Naive B cell (primary cell): ENCODE measurements at regions not wholly inside any gene's neighbourhood (a gene's known extent, or its start where the extent isn't known, plus 50 kb on each side); places are given as distances from the start of the nearest gene placed in this dataset.
A peak's percentile ranks its signal among the peaks of the same experiment; 100 is the strongest.

Experiments used
- ATAC-seq, 2 donors: fragments of 150-1000 bp; cut with Tn5 transposase; 2 replicates each; pipeline ENCODE4 v1.10.0; 2021; ENCODE audit warnings: low read depth in 2 of 2, mild to moderate bottlenecking in 2 of 2, moderate library complexity in 2 of 2
- DNase-seq: peaks from one replicate; pipeline ENCODE4 v3.0.0; 2022
- H3K27ac Mint-ChIP-seq, 6 donors: one replicate each; pipeline ENCODE4 v1.8.0; 2020 to 2022; ENCODE audit warnings: mild to moderate bottlenecking in 6 of 6, mixed read lengths in 6 of 6, moderate library complexity in 5 of 6, inconsistent platforms in 2 of 6
- H3K27me3 Mint-ChIP-seq, 3 donors: one replicate each; pipeline ENCODE4 v1.8.0; 2021 to 2022; ENCODE audit warnings: mixed read lengths in 3 of 3, mild to moderate bottlenecking in 1 of 3
- H3K36me3 Mint-ChIP-seq, 2 donors: one replicate each; pipeline ENCODE4 v1.8.0; 2020 to 2022; ENCODE audit warnings: mixed read lengths in 2 of 2, inconsistent platforms in 1 of 2, mild to moderate bottlenecking in 1 of 2
- H3K4me1 Mint-ChIP-seq, 3 donors: one replicate each; pipeline ENCODE4 v1.8.0; 2020 to 2022; ENCODE audit warnings: mixed read lengths in 3 of 3, inconsistent platforms in 1 of 3, mild to moderate bottlenecking in 1 of 3, moderate library complexity in 1 of 3
- H3K4me3 Mint-ChIP-seq, 8 donors: one replicate each; pipeline ENCODE4 v1.8.0; 2020 to 2022; ENCODE audit warnings: mild to moderate bottlenecking in 8 of 8, mixed read lengths in 8 of 8, moderate library complexity in 8 of 8, inconsistent platforms in 2 of 8
- H3K9me3 Mint-ChIP-seq, 7 donors: one replicate each; pipeline ENCODE4 v1.8.0; 2020 to 2022; ENCODE audit warnings: mixed read lengths in 7 of 7, mild to moderate bottlenecking in 5 of 7, inconsistent platforms in 2 of 7, moderate library complexity in 1 of 7

DNA sequence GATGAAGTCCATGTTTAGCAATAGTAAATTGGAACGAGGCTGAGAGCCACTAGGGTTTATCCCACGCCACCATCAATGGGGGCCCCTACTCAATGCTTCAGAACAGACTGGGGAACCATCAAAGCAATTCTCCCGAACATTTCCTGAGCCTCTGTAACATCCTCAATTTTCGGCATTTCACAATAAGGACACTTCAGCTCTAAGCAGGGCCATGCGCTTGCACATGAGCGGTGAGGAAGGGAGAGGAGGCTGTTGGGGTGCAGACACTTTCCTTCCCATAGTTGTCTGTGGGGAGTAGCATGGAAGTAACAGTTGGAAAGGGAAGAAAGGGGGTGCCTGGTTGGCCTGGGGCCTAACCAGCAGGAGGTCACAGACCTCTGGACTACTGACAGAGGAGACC is 129.9 kb upstream of the PRMT8 start:
- Mint-ChIP-seq H3K27ac (no peak overlapping the region), H3K4me1 (peaks cover 3 to 15% (median 12%) of the 10 kb centered on the region in 3 donors), H3K9me3 (peaks cover 0 to 5% (median 3%) of the 10 kb centered on the region in 7 donors), H3K36me3 (peaks cover 0 to 5% of the 10 kb centered on the region in 2 donors), H3K27me3 (peaks cover 31 to 54% (median 43%) of the 10 kb centered on the region in 3 donors), H3K4me3 (no peak overlapping the region)
- no peak for DNase-seq
- no peak for ATAC-seq

DNA sequence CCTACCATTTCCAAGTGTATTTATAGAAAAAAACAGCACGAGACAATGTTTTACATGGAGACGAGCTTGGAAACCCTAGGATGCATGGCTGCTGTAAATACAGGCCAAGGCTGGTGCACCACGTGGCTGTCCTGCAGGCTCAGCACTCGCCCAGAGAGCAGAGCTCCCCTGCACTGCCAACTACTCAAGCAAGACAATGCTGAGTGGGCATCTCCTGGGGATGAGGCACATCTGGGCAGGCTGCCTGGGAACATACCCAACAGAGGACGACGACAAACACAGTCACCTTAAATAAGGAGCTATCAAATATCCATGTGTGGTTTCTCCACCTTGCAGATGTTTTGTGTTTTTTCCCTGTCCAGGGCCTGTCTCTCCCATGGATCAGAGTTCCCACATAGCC is 128.3 kb upstream of the PRMT8 start:
- Mint-ChIP-seq H3K9me3 (peaks cover 0 to 5% (median 3%) of the 10 kb centered on the region in 7 donors), H3K27me3 (peaks cover 24 to 47% (median 43%) of the 10 kb centered on the region in 3 donors), H3K4me3 (no peak overlapping the region), H3K27ac (no peak overlapping the region), H3K36me3 (peaks cover 0 to 5% of the 10 kb centered on the region in 2 donors), H3K4me1 (peaks cover 3 to 18% (median 12%) of the 10 kb centered on the region in 3 donors)
- DNase-seq: no peak
- no peak for ATAC-seq

- H3K4me3 Mint-ChIP-seq: peak overlapping the region in 2 of 8 donors; percentile 1 to 46
- DNase-seq: peak; percentile 7
- H3K4me1 Mint-ChIP-seq: peaks cover 3 to 18% (median 12%) of the 10 kb centered on the region in 3 donors
- ATAC-seq: peak; percentile 85 to 86
- peaks cover 0 to 5% (median 3%) of the 10 kb centered on the region in 7 donors for H3K9me3 Mint-ChIP-seq
- peaks cover 24 to 47% (median 41%) of the 10 kb centered on the region in 3 donors for H3K27me3 Mint-ChIP-seq
- peaks cover 0 to 5% of the 10 kb centered on the region in 2 donors for H3K36me3 Mint-ChIP-seq
- H3K27ac Mint-ChIP-seq: peak overlapping the region in 2 of 6 donors; percentile 31 to 80
Observed at GRCh38 chr12:3363608-3364007, 127.4 kb upstream of the PRMT8 start.

- peak overlapping the region in 1 of 8 donors; percentile 70 for H3K4me3 Mint-ChIP-seq
- H3K9me3 Mint-ChIP-seq: peaks cover 0 to 5% (median 3%) of the 10 kb centered on the region in 7 donors
- ATAC-seq (no peak), DNase-seq (no peak)
- peaks cover 0 to 5% of the 10 kb centered on the region in 2 donors for H3K36me3 Mint-ChIP-seq
- H3K27ac Mint-ChIP-seq: peak overlapping the region in 1 of 6 donors; percentile 50
- H3K4me1 Mint-ChIP-seq: peaks cover 3 to 18% (median 12%) of the 10 kb centered on the region in 3 donors
- H3K27me3 Mint-ChIP-seq: peaks cover 20 to 42% (median 35%) of the 10 kb centered on the region in 3 donors
Observed at GRCh38 chr12:3364226-3364625, 126.8 kb upstream of the PRMT8 start.

DNA sequence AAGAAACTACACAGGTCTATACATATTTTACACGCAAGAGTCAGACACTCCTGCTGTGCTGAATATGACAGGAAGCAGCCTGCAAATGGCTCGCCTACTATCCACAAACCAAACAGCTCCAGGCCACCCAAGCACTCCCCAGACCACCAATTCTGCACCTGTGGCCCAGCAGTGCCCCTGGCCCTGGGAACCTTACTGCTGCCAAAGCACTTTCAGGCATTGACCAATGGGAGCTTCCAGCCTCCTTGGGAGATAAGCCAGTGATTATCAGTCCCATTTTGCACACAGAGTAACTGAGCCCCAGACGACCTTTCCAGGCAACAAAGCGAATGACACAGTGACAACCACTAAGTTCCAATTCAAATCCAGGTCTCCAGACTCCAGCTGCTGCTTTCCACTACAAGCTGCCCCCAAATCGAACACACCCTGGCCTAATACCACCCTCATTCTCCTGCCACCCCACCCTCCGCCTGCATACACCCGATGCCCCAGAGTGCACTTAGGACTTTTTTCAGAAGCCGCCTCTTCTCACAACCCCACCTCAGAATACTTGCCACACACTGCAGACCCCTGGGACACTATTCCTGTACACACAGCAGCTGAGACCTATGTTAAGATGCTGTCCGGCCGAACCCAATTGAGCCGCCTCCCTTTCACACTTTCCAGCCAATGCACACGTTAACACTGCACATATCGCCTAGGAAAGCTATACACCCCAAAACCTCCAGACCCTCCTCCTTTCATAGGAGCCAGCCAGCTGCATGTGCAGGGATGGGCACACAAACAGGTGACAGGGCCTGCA is 126.1 kb upstream of the PRMT8 start:
- peaks cover 3 to 18% (median 12%) of the 10 kb centered on the region in 3 donors for H3K4me1 Mint-ChIP-seq
- no peak for DNase-seq
- H3K27me3 Mint-ChIP-seq: peaks cover 18 to 40% (median 32%) of the 10 kb centered on the region in 3 donors
- H3K36me3 Mint-ChIP-seq: peaks cover 0 to 5% of the 10 kb centered on the region in 2 donors
- peak overlapping the region in 3 of 6 donors; percentile 33 to 58 (median 50) for H3K27ac Mint-ChIP-seq
- H3K4me3 Mint-ChIP-seq: peak overlapping the region in 2 of 8 donors; percentile 13 to 51
- peaks cover 0 to 5% (median 3%) of the 10 kb centered on the region in 7 donors for H3K9me3 Mint-ChIP-seq
- no peak for ATAC-seq

- Mint-ChIP-seq H3K4me1 (peaks cover 3 to 18% (median 12%) of the 10 kb centered on the region in 3 donors), H3K27ac (peak overlapping the region in 1 of 6 donors; percentile 58), H3K36me3 (peaks cover 0 to 5% of the 10 kb centered on the region in 2 donors), H3K27me3 (peaks cover 19 to 40% (median 32%) of the 10 kb centered on the region in 3 donors), H3K9me3 (peaks cover 0 to 5% (median 3%) of the 10 kb centered on the region in 7 donors), H3K4me3 (peak overlapping the region in 1 of 8 donors; percentile 55)
- ATAC-seq (no peak), DNase-seq (no peak)
Observed at GRCh38 chr12:3365463-3366411, 125.3 kb upstream of the PRMT8 start.

DNA sequence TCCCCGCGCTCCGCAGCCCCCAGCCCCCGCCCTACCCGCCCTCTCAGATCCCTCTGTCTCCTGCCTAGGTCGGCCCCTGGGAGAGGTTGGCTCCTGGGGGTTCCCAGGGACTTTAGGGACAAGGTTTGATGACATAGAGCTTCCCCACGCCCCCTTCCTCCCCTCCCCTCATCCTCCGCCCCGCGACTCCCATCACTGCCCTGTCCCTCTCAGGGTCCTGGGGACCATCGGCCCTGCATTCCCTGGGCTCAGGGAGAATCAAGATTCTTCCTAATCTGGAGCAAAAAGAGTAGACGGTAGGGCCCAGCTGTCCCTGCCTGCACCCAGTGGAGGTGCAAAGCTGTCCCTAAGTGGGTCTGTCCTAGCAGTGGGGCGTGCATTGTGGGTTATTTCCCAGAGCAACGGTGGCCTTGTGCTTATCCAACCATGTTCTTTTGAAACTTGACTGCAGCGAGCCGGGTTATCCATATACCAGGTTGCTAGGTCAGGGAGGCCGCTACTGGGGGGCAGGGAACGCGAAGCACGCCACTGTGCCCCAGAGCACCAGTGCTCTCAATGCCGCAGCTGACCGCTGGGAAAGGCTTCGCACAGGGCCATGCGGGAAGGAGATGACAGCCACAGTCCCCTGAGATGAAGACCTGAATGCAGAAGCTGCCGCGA is 124.4 kb upstream of the PRMT8 start:
- ATAC-seq (no peak), DNase-seq (no peak)
- Mint-ChIP-seq H3K27me3 (peaks cover 24 to 39% (median 24%) of the 10 kb centered on the region in 3 donors), H3K4me3 (no peak overlapping the region), H3K9me3 (peaks cover 0 to 5% (median 3%) of the 10 kb centered on the region in 7 donors), H3K4me1 (peaks cover 3 to 18% (median 12%) of the 10 kb centered on the region in 3 donors), H3K36me3 (peaks cover 0 to 5% of the 10 kb centered on the region in 2 donors), H3K27ac (no peak overlapping the region)

DNA sequence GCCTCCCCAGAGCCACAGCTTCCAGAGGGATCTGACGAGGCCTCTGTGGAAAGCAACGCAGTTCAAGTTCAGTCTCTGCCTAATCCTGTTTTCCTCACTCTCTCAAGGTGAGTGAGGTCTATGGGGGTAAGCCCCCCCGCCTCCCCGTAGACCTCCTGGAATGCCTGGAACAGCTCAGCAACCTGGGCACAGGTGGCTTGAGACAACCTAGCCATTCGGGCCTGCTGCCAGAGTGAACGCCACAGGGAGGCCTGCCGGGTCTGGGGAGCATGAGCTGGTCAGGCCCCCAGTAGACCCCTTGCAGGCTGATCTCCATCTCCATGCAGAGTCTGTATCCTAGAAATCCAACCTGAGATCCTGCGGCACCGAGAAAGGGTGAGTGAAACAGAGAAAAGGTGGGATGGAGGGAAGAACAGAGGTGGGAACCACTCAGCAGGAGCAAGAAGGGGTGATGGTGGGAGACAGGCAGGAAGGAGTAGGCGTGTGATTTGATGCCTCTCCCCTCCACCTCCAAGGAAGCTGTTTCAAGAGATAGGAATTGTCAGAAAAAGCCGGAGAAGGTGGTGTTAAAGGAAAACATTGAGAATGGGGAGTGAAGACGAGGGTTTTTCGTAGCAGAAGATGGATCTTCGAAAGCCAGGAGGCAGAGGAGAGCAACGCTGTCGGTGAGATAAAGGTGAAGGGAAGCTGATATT is 123.1 kb upstream of the PRMT8 start:
- ATAC-seq (no peak), DNase-seq (no peak)
- H3K27me3 Mint-ChIP-seq: peaks cover 24 to 37% (median 24%) of the 10 kb centered on the region in 3 donors
- H3K36me3 Mint-ChIP-seq: peaks cover 0 to 5% of the 10 kb centered on the region in 2 donors
- H3K27ac Mint-ChIP-seq: no peak overlapping the region
- H3K9me3 Mint-ChIP-seq: peaks cover 0 to 5% (median 3%) of the 10 kb centered on the region in 7 donors
- peaks cover 3 to 18% (median 12%) of the 10 kb centered on the region in 3 donors for H3K4me1 Mint-ChIP-seq
- no peak overlapping the region for H3K4me3 Mint-ChIP-seq

DNA sequence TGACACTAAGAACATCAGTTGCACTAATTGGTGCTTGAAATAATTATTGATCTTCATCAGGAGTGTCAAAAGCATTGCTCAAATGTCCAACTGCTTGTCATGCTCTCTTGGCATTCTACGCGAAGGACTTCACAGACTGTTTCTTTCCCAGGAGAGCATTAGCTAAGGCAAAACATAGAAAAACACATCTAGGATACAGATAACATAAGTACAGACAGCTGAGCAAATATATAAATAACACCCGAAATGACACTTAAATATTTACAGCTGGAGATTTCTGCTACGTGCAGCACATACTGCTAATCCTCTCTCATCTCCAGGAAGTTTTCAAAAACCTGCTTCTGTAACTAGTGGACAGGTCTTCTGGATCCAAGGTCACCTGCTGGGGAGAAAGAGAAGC is 120.0 kb upstream of the PRMT8 start:
- H3K4me1 Mint-ChIP-seq: peaks cover 0 to 3% (median 0%) of the 10 kb centered on the region in 3 donors
- peaks cover 0 to 13% (median 11%) of the 10 kb centered on the region in 3 donors for H3K27me3 Mint-ChIP-seq
- no peak for ATAC-seq
- no peak for DNase-seq
- no peak overlapping the region for H3K27ac Mint-ChIP-seq
- H3K4me3 Mint-ChIP-seq: no peak overlapping the region
- H3K36me3 Mint-ChIP-seq: no peaks in the 10 kb centered on the region
- peaks cover 0 to 2% (median 0%) of the 10 kb centered on the region in 7 donors for H3K9me3 Mint-ChIP-seq

DNA sequence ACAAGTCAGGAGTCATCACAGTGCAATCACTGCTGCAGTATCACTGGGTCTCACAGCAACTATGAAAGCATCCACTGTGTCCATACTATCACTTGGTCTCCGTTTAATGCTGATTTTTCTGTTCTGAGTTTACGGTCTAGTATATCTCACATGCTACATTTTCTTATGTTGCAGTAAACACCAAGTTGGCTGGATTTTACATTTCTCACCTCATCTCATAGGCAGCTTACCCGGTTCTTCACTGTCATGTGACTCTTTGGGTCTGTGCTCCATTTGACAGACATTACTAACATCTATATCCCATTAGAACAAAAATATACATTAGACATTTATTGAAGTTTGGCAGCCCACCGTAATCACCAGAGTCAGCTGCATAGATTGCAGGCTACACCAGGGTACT is 115.7 kb upstream of the PRMT8 start:
- ATAC-seq: no peak
- H3K9me3 Mint-ChIP-seq: peaks cover 0 to 10% (median 0%) of the 10 kb centered on the region in 7 donors
- H3K36me3 Mint-ChIP-seq: no peaks in the 10 kb centered on the region
- no peak overlapping the region for H3K27ac Mint-ChIP-seq
- no peak overlapping the region for H3K4me3 Mint-ChIP-seq
- DNase-seq: no peak
- no peaks in the 10 kb centered on the region for H3K4me1 Mint-ChIP-seq
- H3K27me3 Mint-ChIP-seq: peaks cover 15 to 33% (median 26%) of the 10 kb centered on the region in 3 donors

GRCh38 chr12:3376779-3377455 is 114.1 kb upstream of the PRMT8 start:
- ATAC-seq (no peak), DNase-seq (no peak)
- H3K36me3 Mint-ChIP-seq: no peaks in the 10 kb centered on the region
- no peaks in the 10 kb centered on the region for H3K4me1 Mint-ChIP-seq
- peaks cover 0 to 10% (median 0%) of the 10 kb centered on the region in 7 donors for H3K9me3 Mint-ChIP-seq
- H3K27ac Mint-ChIP-seq: no peak overlapping the region
- no peak overlapping the region for H3K4me3 Mint-ChIP-seq
- peaks cover 28 to 40% (median 31%) of the 10 kb centered on the region in 3 donors for H3K27me3 Mint-ChIP-seq

- no peak for DNase-seq
- H3K36me3 Mint-ChIP-seq: no peaks in the 10 kb centered on the region
- peaks cover 0 to 10% (median 0%) of the 10 kb centered on the region in 7 donors for H3K9me3 Mint-ChIP-seq
- peaks cover 34 to 48% (median 43%) of the 10 kb centered on the region in 3 donors for H3K27me3 Mint-ChIP-seq
- no peak overlapping the region for H3K4me3 Mint-ChIP-seq
- no peak for ATAC-seq
- no peak overlapping the region for H3K27ac Mint-ChIP-seq
- H3K4me1 Mint-ChIP-seq: no peaks in the 10 kb centered on the region
Observed at GRCh38 chr12:3378655-3379054, 112.3 kb upstream of the PRMT8 start.
